SU-DHL-6 (cell line): ENCODE measurements at regions not wholly inside any gene's neighbourhood (a gene's known extent, or its start where the extent isn't known, plus 50 kb on each side); places are given as distances from the start of the nearest gene placed in this dataset.

Experiments
- H2AFZ ChIP-seq: fragments of 200-600 bp; sonication (generic); 2 replicates; pipeline ENCODE4 v1.6.1; 2014; ENCODE audit warnings: low read depth, mild to moderate bottlenecking, moderate library complexity, mixed read lengths, antibody characterized with exemption, low read length; ENCODE audit not compliant: severe bottlenecking
- H3F3A ChIP-seq: fragments of 200-600 bp; shearing (Covaris generic); 2 replicates; pipeline ENCODE4 v1.6.0; 2016; ENCODE audit warnings: antibody characterized with exemption, mild to moderate bottlenecking; ENCODE audit not compliant: insufficient read depth
- H3K27ac ChIP-seq: fragments of 200-600 bp; sonication (generic); 2 replicates; pipeline ENCODE4 v1.5.1; 2016; ENCODE audit warnings: low read depth, mild to moderate bottlenecking, low read length, moderate library complexity, mixed read lengths
- H3K27me3 ChIP-seq: fragments of 200-600 bp; sonication (generic), shearing (Covaris generic); 2 replicates; pipeline ENCODE4 v1.6.0; 2014; ENCODE audit warnings: mild to moderate bottlenecking, low read length
- H3K36me3 ChIP-seq: fragments of 200-600 bp; sonication (generic); 2 replicates; pipeline ENCODE4 v1.6.1; 2014; ENCODE audit warnings: mild to moderate bottlenecking, low read length, mixed read lengths
- H3K4me2 ChIP-seq: fragments of 300-600, 200-600 bp; shearing (Covaris generic), sonication (generic); 2 replicates; pipeline ENCODE4 v1.6.0; 2014; ENCODE audit warnings: low read length, low read depth, mild to moderate bottlenecking; ENCODE audit not compliant: poor library complexity, severe bottlenecking
- H3K4me3 ChIP-seq: fragments of 200-600 bp; sonication (generic); 2 replicates; pipeline ENCODE4 v1.5.1; 2014; ENCODE audit warnings: antibody characterized with exemption, low read length, mild to moderate bottlenecking, mixed read lengths; ENCODE audit not compliant: insufficient read depth, poor library complexity, severe bottlenecking
- H3K79me2 ChIP-seq: fragments of 200-600 bp; sonication (generic); 2 replicates; pipeline ENCODE4 v1.6.1; 2014; ENCODE audit warnings: mild to moderate bottlenecking, low read length, moderate library complexity; ENCODE audit not compliant: insufficient read depth
- H3K9ac ChIP-seq: fragments of 200-600 bp; sonication (generic); 2 replicates; pipeline ENCODE4 v1.7.0; 2014; ENCODE audit warnings: mild to moderate bottlenecking, low read length
- H3K9me2 ChIP-seq: fragments of 200-600 bp; sonication (generic); replicated peaks from 2 replicates; pipeline ENCODE4 v1.6.1; 2014; ENCODE audit warnings: low read length; ENCODE audit not compliant: insufficient read depth
- H3K9me3 ChIP-seq: fragments of 200-600 bp; sonication (generic); 2 replicates; pipeline ENCODE4 v1.6.1; 2014; ENCODE audit warnings: low read length, mixed read lengths; ENCODE audit not compliant: insufficient read depth
- H4K20me1 ChIP-seq: fragments of 200-600 bp; sonication (generic); 2 replicates; pipeline ENCODE4 v1.6.1; 2014; ENCODE audit warnings: low read depth, mild to moderate bottlenecking, antibody characterized with exemption, low read length, moderate library complexity, mixed read lengths
- CTCF ChIP-seq: fragments of 200-600 bp; sonication (generic); IDR thresholded peaks from one replicate; pipeline ENCODE4 v1.5.1; 2017; ENCODE audit warnings: antibody characterized with exemption, mild to moderate bottlenecking, low read length, moderate library complexity; ENCODE audit not compliant: insufficient read depth, poor library complexity, severe bottlenecking
- EZH2phosphoT487 ChIP-seq: fragments of 200-600 bp; sonication (generic), shearing (Covaris generic); conservative IDR thresholded peaks from 2 replicates; pipeline ENCODE4 v1.6.1; 2018; ENCODE audit warnings: mild to moderate bottlenecking, antibody characterized with exemption, low read length, moderate library complexity, mixed read lengths

GRCh38 chr2:8388781-8389180, 293.1 kb upstream of the ID2 start:
- no peaks in the 10 kb centered on the region for H3K36me3 ChIP-seq
- TF ChIP-seq CTCF (no peak), EZH2phosphoT487 (no peak)
- H3K4me3 ChIP-seq = no peak overlapping the region

GRCh38 chr2:8389431-8390108, 292.3 kb upstream of the ID2 start:
- no peak for TF ChIP-seq EZH2phosphoT487
- no peak for TF ChIP-seq CTCF
- Histone ChIP-seq H3K79me2 (no peaks in the 10 kb centered on the region), H3K9me2 (no peaks in the 10 kb centered on the region), H3K27ac (no peak overlapping the region), H3K4me3 (no peak overlapping the region), H3K36me3 (no peaks in the 10 kb centered on the region), H4K20me1 (no peaks in the 10 kb centered on the region), H3K4me2 (no peak overlapping the region), H3K9me3 (no peaks in the 10 kb centered on the region), H3K9ac (no peak overlapping the region), H3K27me3 (no peaks in the 10 kb centered on the region), H2AFZ (no peak overlapping the region), H3F3A (no peaks in the 10 kb centered on the region)

More at GRCh38 chr2:8388781-8389180, 293.1 kb upstream of the ID2 start:
- no peaks in the 10 kb centered on the region for H3K9me2 ChIP-seq
- no peak overlapping the region for H3K9ac ChIP-seq
- no peaks in the 10 kb centered on the region for H3F3A ChIP-seq
- no peak overlapping the region for H3K4me2 ChIP-seq
- H2AFZ ChIP-seq = no peak overlapping the region
- H3K9me3 ChIP-seq = no peaks in the 10 kb centered on the region
- H3K27ac ChIP-seq = no peak overlapping the region
- no peaks in the 10 kb centered on the region for H4K20me1 ChIP-seq
- H3K79me2 ChIP-seq = no peaks in the 10 kb centered on the region
- H3K27me3 ChIP-seq = no peaks in the 10 kb centered on the region

GRCh38 chr2:8391126-8391525, 290.7 kb upstream of the ID2 start:
- H3K79me2 ChIP-seq = no peaks in the 10 kb centered on the region
- no peak overlapping the region for H3K4me3 ChIP-seq
- no peaks in the 10 kb centered on the region for H3K27me3 ChIP-seq
- no peak overlapping the region for H3K9ac ChIP-seq
- H3K4me2 ChIP-seq = no peak overlapping the region
- no peaks in the 10 kb centered on the region for H3K36me3 ChIP-seq
- no peaks in the 10 kb centered on the region for H3K9me2 ChIP-seq
- H2AFZ ChIP-seq = no peak overlapping the region
- H3K27ac ChIP-seq = no peak overlapping the region
- TF ChIP-seq CTCF (no peak), EZH2phosphoT487 (no peak)
- H3K9me3 ChIP-seq = no peaks in the 10 kb centered on the region
- no peaks in the 10 kb centered on the region for H4K20me1 ChIP-seq
- H3F3A ChIP-seq = no peaks in the 10 kb centered on the region
